Thyroid gland (tissue), 4 donors: ENCODE measurements at regions not wholly inside any gene's neighbourhood (a gene's known extent, or its start where the extent isn't known, plus 50 kb on each side); places are given as distances from the start of the nearest gene placed in this dataset.

ENCODE experiments used
- POLR2A ChIP-seq, 2 donors: fragments of 450-650 bp; IDR thresholded peaks; one replicate each; pipeline ENCODE4 v1.6.1; 2017; ENCODE audit warnings: antibody characterized with exemption in 2 of 2, mild to moderate bottlenecking in 2 of 2, moderate library complexity in 1 of 2
- TF ChIP-seq, protein P1 (sequence below), 6 experiments: fragments of 200-600 bp in 3 of 6; fragments of 450-650 bp in 3 of 6; sonication (generic) in 3 of 6; IDR thresholded peaks; one replicate each; pipeline ENCODE4 v1.5.1; 2016 to 2019; ENCODE audit warnings: antibody characterized with exemption in 6 of 6, mild to moderate bottlenecking in 2 of 6, inconsistent platforms in 1 of 6, moderate library complexity in 1 of 6

DNA sequence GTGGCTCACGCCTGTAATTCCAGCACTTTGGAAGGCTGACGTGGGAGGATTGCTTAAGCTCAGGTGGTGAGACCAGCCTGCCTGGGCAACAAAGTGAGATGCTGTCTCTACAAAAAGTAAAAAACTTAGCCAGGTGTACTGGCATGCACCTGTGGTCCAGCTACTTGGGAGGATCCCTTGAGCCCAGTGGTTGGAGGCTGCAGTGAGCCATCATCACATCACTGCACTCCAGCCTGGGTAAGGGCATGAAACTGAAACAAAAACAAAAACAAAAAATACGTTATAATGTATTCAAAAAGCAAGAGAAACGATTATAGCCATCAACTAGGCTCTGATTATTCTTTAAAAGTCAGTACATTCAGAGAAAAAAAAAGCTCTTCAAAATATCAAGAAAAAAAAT is 62.5 kb downstream of the TCF20 start:
- TF ChIP-seq POLR2A (IDR thresholded peaks at IDR 0.05) = no peak
- TF ChIP-seq, protein P1, sequence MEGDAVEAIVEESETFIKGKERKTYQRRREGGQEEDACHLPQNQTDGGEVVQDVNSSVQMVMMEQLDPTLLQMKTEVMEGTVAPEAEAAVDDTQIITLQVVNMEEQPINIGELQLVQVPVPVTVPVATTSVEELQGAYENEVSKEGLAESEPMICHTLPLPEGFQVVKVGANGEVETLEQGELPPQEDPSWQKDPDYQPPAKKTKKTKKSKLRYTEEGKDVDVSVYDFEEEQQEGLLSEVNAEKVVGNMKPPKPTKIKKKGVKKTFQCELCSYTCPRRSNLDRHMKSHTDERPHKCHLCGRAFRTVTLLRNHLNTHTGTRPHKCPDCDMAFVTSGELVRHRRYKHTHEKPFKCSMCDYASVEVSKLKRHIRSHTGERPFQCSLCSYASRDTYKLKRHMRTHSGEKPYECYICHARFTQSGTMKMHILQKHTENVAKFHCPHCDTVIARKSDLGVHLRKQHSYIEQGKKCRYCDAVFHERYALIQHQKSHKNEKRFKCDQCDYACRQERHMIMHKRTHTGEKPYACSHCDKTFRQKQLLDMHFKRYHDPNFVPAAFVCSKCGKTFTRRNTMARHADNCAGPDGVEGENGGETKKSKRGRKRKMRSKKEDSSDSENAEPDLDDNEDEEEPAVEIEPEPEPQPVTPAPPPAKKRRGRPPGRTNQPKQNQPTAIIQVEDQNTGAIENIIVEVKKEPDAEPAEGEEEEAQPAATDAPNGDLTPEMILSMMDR (IDR thresholded peaks at IDR 0.05) = no peak
